NT2/D1 (cell line): ENCODE measurements at regions not wholly inside any gene's neighbourhood (a gene's known extent, or its start where the extent isn't known, plus 50 kb on each side); places are given as distances from the start of the nearest gene placed in this dataset.

Experiments
- SUZ12 ChIP-seq: IDR thresholded peaks from 2 replicates; pipeline ENCODE4 v1.6.1; 2011; ENCODE audit not compliant: insufficient read length, insufficient read depth; ENCODE audit errors: extremely low read depth
- YY1 ChIP-seq: IDR thresholded peaks from 2 replicates; pipeline ENCODE4 v1.6.1; 2011; ENCODE audit not compliant: insufficient read length, insufficient read depth

GRCh38 chr4:62402088-62402806, 1202.1 kb downstream of the ADGRL3 start:
- TF ChIP-seq YY1, result no peak
- no peak for TF ChIP-seq SUZ12
